Choroid plexus epithelial cell (primary cell): ENCODE measurements at regions not wholly inside any gene's neighbourhood (a gene's known extent, or its start where the extent isn't known, plus 50 kb on each side); places are given as distances from the start of the nearest gene placed in this dataset.
A peak's percentile ranks its signal among the peaks of the same experiment; 100 is the strongest.
"Not testable (repeated sequence)": the region's sequence is repeated elsewhere in the genome, so short reads cannot be mapped to it uniquely, and the experiment has no call there.

Experiments
- DNase-seq: peaks from one replicate; pipeline ENCODE4 v3.0.0-alpha.2; 2010; ENCODE audit warnings: low read depth
- H3K4me3 ChIP-seq: 2 replicates; pipeline ENCODE4 v1.5.1; 2011; ENCODE audit warnings: low read depth, mild to moderate bottlenecking, control low read depth, low read length, moderate library complexity
- TF ChIP-seq, protein P1 (sequence below): conservative IDR thresholded peaks from 2 replicates; pipeline ENCODE4 v1.5.1; 2011; ENCODE audit warnings: low read depth, mild to moderate bottlenecking, control low read depth, inconsistent platforms, low read length, moderate library complexity

- no peak overlapping the region for H3K4me3 ChIP-seq
- TF ChIP-seq, protein P1, sequence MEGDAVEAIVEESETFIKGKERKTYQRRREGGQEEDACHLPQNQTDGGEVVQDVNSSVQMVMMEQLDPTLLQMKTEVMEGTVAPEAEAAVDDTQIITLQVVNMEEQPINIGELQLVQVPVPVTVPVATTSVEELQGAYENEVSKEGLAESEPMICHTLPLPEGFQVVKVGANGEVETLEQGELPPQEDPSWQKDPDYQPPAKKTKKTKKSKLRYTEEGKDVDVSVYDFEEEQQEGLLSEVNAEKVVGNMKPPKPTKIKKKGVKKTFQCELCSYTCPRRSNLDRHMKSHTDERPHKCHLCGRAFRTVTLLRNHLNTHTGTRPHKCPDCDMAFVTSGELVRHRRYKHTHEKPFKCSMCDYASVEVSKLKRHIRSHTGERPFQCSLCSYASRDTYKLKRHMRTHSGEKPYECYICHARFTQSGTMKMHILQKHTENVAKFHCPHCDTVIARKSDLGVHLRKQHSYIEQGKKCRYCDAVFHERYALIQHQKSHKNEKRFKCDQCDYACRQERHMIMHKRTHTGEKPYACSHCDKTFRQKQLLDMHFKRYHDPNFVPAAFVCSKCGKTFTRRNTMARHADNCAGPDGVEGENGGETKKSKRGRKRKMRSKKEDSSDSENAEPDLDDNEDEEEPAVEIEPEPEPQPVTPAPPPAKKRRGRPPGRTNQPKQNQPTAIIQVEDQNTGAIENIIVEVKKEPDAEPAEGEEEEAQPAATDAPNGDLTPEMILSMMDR = no peak
- peak; percentile 70 for DNase-seq
These were observed 709.9 kb upstream of the ADGRL4 start for GRCh38 chr1:79716447-79716846.

GRCh38 chr1:79714664-79715063 is 708.1 kb upstream of the ADGRL4 start:
- H3K4me3 ChIP-seq = no peak overlapping the region
- TF ChIP-seq, protein P1 = no peak
- no peak for DNase-seq

- H3K4me3 ChIP-seq = no peak overlapping the region
- TF ChIP-seq, protein P1 = no peak
- DNase-seq = peak; percentile 37
These were observed 704.5 kb upstream of the ADGRL4 start for GRCh38 chr1:79711001-79711431.

GRCh38 chr1:79708646-79709265 is 702.2 kb upstream of the ADGRL4 start:
- H3K4me3 ChIP-seq = no peak overlapping the region
- TF ChIP-seq, protein P1 = no peak
- DNase-seq = no peak

DNA sequence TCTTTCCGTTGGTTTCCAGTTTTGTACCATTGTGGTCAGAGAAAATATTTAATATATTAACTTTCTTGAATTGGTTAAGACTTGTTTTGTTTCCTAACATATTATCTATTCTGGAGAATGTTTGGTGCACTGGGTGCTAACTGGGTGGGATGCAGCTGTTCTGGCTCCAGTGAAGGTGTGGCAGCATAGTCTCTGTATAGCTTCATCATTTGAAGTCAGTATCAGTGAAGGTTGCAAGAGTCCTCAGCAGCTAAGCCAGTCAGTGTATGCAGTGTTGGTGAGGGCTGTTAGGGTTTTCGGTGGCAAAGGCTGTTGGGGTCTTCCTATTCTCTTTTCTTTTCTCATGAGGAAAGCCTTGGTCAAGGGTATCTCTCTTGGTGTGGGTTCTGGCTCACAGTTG is 698.7 kb upstream of the ADGRL4 start:
- no peak for DNase-seq
- TF ChIP-seq, protein P1 = no peak
- H3K4me3 ChIP-seq = no peak overlapping the region

DNA sequence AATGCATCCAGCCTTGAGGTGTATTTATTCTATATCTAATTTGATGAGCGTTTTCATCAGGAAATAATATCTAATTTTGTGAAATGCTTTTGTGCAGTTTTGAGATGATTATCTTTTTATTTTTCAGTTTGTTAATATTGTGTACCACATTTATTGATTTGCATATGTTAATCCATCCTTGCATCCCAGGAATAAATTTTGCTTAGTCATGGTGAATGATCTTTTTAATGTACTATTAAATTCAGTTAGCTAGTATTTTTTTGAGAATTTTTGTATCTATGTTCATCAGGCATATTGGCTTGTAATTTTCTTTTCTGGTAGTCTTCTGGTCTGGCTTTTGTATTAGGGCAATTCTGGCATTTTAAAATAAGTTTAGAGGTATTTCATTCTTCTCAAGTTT is 697.5 kb upstream of the ADGRL4 start:
- TF ChIP-seq, protein P1 = no peak
- no peak overlapping the region for H3K4me3 ChIP-seq
- DNase-seq = no peak

DNA sequence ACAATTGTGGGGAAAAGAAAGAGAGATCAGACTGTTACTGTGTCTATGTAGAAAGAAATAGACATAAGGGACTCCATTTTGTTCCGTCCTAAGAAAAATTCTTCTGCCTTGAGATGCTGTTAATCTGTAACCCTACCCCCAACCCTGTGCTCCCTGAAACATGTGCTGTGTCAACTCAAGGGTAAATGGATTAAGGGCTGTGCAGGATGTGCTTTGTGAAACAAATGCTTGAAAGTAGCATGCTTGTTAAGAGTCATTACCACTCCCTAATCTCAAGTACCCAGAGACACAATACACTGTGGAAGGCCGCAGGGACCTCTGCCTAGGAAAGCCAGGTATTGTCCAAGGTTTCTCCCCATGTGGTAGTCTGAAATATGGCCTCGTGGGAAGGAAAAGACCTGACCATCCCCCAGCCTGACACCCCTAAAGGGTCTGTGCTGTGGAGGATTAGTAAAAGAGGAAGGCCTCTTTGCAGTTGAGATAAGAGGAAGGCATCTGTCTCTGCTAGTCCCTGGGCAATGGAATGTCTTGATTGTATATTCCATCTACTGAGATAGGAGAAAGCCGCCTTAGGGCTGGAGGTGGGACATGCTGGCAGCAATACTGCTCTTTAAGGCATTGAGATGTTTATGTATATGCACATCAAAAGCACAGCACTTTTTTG is 695.9 kb upstream of the ADGRL4 start:
- not testable (repeated sequence) for H3K4me3 ChIP-seq, DNase-seq
